Prostate gland (tissue), 2 donors: ENCODE measurements at regions not wholly inside any gene's neighbourhood (a gene's known extent, or its start where the extent isn't known, plus 50 kb on each side); places are given as distances from the start of the nearest gene placed in this dataset.

Source experiments
- POLR2AphosphoS5 ChIP-seq: sonication (generic); formaldehyde crosslinking; IDR thresholded peaks from one replicate; pipeline ENCODE4 v1.6.1; 2017; ENCODE audit warnings: antibody characterized with exemption
- TF ChIP-seq, protein P1 (sequence below), 4 experiments: fragments of 200-600 bp in 2 of 4; fragments of 450-650 bp in 2 of 4; sonication (generic) in 2 of 4; IDR thresholded peaks; 1 replicate in 3 of 4; 2 replicates in 1 of 4; pipeline ENCODE4 v1.5.1; 2016 to 2019; ENCODE audit warnings: antibody characterized with exemption in 4 of 4, mild to moderate bottlenecking in 2 of 4, moderate library complexity in 2 of 4

GRCh38 chr3:13192471-13193213, 119.4 kb upstream of the IQSEC1 start:
- no peak for TF ChIP-seq POLR2AphosphoS5
- TF ChIP-seq, protein P1, sequence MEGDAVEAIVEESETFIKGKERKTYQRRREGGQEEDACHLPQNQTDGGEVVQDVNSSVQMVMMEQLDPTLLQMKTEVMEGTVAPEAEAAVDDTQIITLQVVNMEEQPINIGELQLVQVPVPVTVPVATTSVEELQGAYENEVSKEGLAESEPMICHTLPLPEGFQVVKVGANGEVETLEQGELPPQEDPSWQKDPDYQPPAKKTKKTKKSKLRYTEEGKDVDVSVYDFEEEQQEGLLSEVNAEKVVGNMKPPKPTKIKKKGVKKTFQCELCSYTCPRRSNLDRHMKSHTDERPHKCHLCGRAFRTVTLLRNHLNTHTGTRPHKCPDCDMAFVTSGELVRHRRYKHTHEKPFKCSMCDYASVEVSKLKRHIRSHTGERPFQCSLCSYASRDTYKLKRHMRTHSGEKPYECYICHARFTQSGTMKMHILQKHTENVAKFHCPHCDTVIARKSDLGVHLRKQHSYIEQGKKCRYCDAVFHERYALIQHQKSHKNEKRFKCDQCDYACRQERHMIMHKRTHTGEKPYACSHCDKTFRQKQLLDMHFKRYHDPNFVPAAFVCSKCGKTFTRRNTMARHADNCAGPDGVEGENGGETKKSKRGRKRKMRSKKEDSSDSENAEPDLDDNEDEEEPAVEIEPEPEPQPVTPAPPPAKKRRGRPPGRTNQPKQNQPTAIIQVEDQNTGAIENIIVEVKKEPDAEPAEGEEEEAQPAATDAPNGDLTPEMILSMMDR (IDR thresholded peaks at IDR 0.05): no peak
